GM23338 (cell line): ENCODE measurements at regions not wholly inside any gene's neighbourhood (a gene's known extent, or its start where the extent isn't known, plus 50 kb on each side); places are given as distances from the start of the nearest gene placed in this dataset.

Source experiments
- ATAC-seq: fragments of 200-7000 bp; cut with Tn5 transposase; 3 replicates; pipeline ENCODE4 v1.9.1; 2020
- DNase-seq: peaks from one replicate; pipeline ENCODE4 v3.0.0-alpha.2; 2015; ENCODE audit warnings: low spot score
- H2AFZ ChIP-seq: fragments of 200-600 bp; sonication (generic); 2 replicates; pipeline ENCODE4 v1.8.0; 2016; ENCODE audit warnings: antibody characterized with exemption, mild to moderate bottlenecking, moderate library complexity
- H3F3A ChIP-seq: fragments of 200-600 bp; sonication (generic); replicated peaks from 2 replicates; pipeline ENCODE4 v1.8.0; 2017; ENCODE audit warnings: antibody characterized with exemption, mixed run types, low read depth
- H3K27ac ChIP-seq: fragments of 200-600 bp; sonication (generic); 2 replicates; pipeline ENCODE4 v1.6.1; 2016; ENCODE audit warnings: low read depth
- H3K27me3 ChIP-seq: fragments of 200-600 bp; sonication (generic); 2 replicates; pipeline ENCODE4 v1.8.0; 2016; ENCODE audit warnings: mild to moderate bottlenecking, mixed run types, moderate library complexity; ENCODE audit not compliant: insufficient read depth
- H3K36me3 ChIP-seq: fragments of 200-600 bp; sonication (generic); 2 replicates; pipeline ENCODE4 v1.8.0; 2016; ENCODE audit warnings: mild to moderate bottlenecking; ENCODE audit not compliant: insufficient read depth
- H3K4me1 ChIP-seq: fragments of 200-600 bp; sonication (generic); 2 replicates; pipeline ENCODE4 v1.8.0; 2016; ENCODE audit warnings: mild to moderate bottlenecking, moderate library complexity; ENCODE audit not compliant: insufficient read depth
- H3K4me2 ChIP-seq: fragments of 200-600 bp; sonication (generic); 2 replicates; pipeline ENCODE4 v1.7.1; 2017; ENCODE audit warnings: mixed run types
- H3K4me3 ChIP-seq: fragments of 200-600 bp; sonication (generic); 2 replicates; pipeline ENCODE4 v1.6.1; 2016; ENCODE audit warnings: mixed run types
- H3K79me2 ChIP-seq: fragments of 200-600 bp; sonication (generic); replicated peaks from 2 replicates; pipeline ENCODE4 v1.8.0; 2017; ENCODE audit warnings: mild to moderate bottlenecking; ENCODE audit not compliant: insufficient read depth
- H3K9me2 ChIP-seq: fragments of 200-600 bp; sonication (generic); 2 replicates; pipeline ENCODE4 v1.8.0; 2017; ENCODE audit not compliant: insufficient read depth
- H4K20me1 ChIP-seq: fragments of 200-600 bp; sonication (generic); replicated peaks from 2 replicates; pipeline ENCODE4 v1.8.0; 2017; ENCODE audit warnings: mild to moderate bottlenecking; ENCODE audit not compliant: insufficient read depth
- H3K27ac Mint-ChIP-seq: 2 replicates; pipeline ENCODE4 v1.8.0; 2020; ENCODE audit warnings: inconsistent platforms, mild to moderate bottlenecking, moderate library complexity, mixed read lengths
- H3K27me3 Mint-ChIP-seq: 3 replicates; pipeline ENCODE4 v1.8.0; 2022; ENCODE audit warnings: low read depth, mild to moderate bottlenecking, moderate library complexity, mixed read lengths, inconsistent platforms; ENCODE audit not compliant: insufficient read depth, poor library complexity
- H3K36me3 Mint-ChIP-seq: 3 replicates; pipeline ENCODE4 v1.8.0; 2021; ENCODE audit warnings: low read depth, mild to moderate bottlenecking, inconsistent platforms, moderate library complexity, mixed read lengths
- H3K4me1 Mint-ChIP-seq: 3 replicates; pipeline ENCODE4 v1.8.0; 2020; ENCODE audit warnings: mild to moderate bottlenecking, inconsistent platforms, mixed read lengths
- H3K4me3 Mint-ChIP-seq: 3 replicates; pipeline ENCODE4 v1.8.0; 2021; ENCODE audit warnings: moderate library complexity, mild to moderate bottlenecking, inconsistent platforms, mixed read lengths
- H3K9me3 Mint-ChIP-seq: 3 replicates; pipeline ENCODE4 v1.8.0; 2020; ENCODE audit warnings: moderate library complexity, mild to moderate bottlenecking, inconsistent platforms, mixed read lengths
- CREB1 ChIP-seq: fragments of 250-450 bp; sonication (Bioruptor Pico); IDR thresholded peaks from 2 replicates; pipeline ENCODE4 v1.5.0; 2020; ENCODE audit warnings: low read depth, mild to moderate bottlenecking, moderate library complexity
- ETS1 ChIP-seq: IDR thresholded peaks from 2 replicates; pipeline ENCODE4 v1.6.1; 2016; ENCODE audit warnings: antibody characterized with exemption
- EZH2 ChIP-seq: fragments of 200-600 bp; sonication (generic); IDR thresholded peaks from one replicate; pipeline ENCODE4 v1.8.0; 2017; ENCODE audit warnings: antibody characterized with exemption, mild to moderate bottlenecking, low read depth; ENCODE audit not compliant: unreplicated experiment
- JUNB ChIP-seq: IDR thresholded peaks from one replicate; pipeline ENCODE4 v1.6.1; 2016; ENCODE audit warnings: antibody characterized with exemption; ENCODE audit not compliant: unreplicated experiment
- NANOG ChIP-seq: IDR thresholded peaks from 2 replicates; pipeline ENCODE4 v1.6.1; 2016; ENCODE audit warnings: antibody characterized with exemption, borderline replicate concordance
- POLR2AphosphoS5 ChIP-seq: IDR thresholded peaks from 2 replicates; pipeline ENCODE4 v1.6.1; 2016; ENCODE audit warnings: antibody characterized with exemption, low read depth
- STAT1 ChIP-seq: IDR thresholded peaks from one replicate; pipeline ENCODE4 v1.6.1; 2016; ENCODE audit warnings: antibody characterized with exemption; ENCODE audit not compliant: unreplicated experiment
- ZNF114 ChIP-seq: fragments of 250-450 bp; sonication (Bioruptor Pico); IDR thresholded peaks from 2 replicates; pipeline ENCODE4 v1.5.0; 2020; ENCODE audit warnings: mild to moderate bottlenecking, moderate library complexity
- ZNF331 ChIP-seq: fragments of 250-450 bp; sonication (Bioruptor Pico); IDR thresholded peaks from 2 replicates; pipeline ENCODE4 v1.5.0; 2020; ENCODE audit warnings: low read depth, mild to moderate bottlenecking, moderate library complexity
- TF ChIP-seq, protein P1 (sequence below): fragments of 250-450 bp; sonication (Bioruptor Pico); IDR thresholded peaks from 2 replicates; pipeline ENCODE4 v1.5.0; 2020; ENCODE audit warnings: mild to moderate bottlenecking, moderate library complexity

DNA sequence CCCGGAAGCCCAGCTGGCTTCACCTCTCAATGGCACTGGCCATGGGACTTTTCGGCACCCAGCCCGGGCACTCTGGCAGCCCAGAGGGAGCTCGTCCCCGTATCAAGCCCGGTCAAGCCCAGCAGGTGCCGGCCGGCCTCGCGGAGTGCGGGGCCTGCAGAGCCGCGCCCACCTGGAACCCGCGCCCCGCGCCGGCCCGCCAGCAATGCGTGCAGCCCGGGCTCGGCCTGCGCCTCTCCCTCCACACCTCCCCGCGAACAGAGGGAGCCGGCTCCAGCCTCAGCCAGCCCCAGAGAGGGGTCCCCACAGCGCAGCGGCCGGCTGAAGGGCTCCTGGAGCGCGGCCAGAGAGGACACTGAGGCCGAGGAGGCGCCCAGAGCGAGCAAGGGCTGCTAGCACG, 133.6 kb upstream of the FRG1 start:
- H3K27ac Mint-ChIP-seq = no peak overlapping the region
- peaks cover 89% of the 10 kb centered on the region for H3K9me3 Mint-ChIP-seq
- TF ChIP-seq NANOG = no peak
- TF ChIP-seq POLR2AphosphoS5 = no peak
- no peak for TF ChIP-seq JUNB
- TF ChIP-seq, protein P1, sequence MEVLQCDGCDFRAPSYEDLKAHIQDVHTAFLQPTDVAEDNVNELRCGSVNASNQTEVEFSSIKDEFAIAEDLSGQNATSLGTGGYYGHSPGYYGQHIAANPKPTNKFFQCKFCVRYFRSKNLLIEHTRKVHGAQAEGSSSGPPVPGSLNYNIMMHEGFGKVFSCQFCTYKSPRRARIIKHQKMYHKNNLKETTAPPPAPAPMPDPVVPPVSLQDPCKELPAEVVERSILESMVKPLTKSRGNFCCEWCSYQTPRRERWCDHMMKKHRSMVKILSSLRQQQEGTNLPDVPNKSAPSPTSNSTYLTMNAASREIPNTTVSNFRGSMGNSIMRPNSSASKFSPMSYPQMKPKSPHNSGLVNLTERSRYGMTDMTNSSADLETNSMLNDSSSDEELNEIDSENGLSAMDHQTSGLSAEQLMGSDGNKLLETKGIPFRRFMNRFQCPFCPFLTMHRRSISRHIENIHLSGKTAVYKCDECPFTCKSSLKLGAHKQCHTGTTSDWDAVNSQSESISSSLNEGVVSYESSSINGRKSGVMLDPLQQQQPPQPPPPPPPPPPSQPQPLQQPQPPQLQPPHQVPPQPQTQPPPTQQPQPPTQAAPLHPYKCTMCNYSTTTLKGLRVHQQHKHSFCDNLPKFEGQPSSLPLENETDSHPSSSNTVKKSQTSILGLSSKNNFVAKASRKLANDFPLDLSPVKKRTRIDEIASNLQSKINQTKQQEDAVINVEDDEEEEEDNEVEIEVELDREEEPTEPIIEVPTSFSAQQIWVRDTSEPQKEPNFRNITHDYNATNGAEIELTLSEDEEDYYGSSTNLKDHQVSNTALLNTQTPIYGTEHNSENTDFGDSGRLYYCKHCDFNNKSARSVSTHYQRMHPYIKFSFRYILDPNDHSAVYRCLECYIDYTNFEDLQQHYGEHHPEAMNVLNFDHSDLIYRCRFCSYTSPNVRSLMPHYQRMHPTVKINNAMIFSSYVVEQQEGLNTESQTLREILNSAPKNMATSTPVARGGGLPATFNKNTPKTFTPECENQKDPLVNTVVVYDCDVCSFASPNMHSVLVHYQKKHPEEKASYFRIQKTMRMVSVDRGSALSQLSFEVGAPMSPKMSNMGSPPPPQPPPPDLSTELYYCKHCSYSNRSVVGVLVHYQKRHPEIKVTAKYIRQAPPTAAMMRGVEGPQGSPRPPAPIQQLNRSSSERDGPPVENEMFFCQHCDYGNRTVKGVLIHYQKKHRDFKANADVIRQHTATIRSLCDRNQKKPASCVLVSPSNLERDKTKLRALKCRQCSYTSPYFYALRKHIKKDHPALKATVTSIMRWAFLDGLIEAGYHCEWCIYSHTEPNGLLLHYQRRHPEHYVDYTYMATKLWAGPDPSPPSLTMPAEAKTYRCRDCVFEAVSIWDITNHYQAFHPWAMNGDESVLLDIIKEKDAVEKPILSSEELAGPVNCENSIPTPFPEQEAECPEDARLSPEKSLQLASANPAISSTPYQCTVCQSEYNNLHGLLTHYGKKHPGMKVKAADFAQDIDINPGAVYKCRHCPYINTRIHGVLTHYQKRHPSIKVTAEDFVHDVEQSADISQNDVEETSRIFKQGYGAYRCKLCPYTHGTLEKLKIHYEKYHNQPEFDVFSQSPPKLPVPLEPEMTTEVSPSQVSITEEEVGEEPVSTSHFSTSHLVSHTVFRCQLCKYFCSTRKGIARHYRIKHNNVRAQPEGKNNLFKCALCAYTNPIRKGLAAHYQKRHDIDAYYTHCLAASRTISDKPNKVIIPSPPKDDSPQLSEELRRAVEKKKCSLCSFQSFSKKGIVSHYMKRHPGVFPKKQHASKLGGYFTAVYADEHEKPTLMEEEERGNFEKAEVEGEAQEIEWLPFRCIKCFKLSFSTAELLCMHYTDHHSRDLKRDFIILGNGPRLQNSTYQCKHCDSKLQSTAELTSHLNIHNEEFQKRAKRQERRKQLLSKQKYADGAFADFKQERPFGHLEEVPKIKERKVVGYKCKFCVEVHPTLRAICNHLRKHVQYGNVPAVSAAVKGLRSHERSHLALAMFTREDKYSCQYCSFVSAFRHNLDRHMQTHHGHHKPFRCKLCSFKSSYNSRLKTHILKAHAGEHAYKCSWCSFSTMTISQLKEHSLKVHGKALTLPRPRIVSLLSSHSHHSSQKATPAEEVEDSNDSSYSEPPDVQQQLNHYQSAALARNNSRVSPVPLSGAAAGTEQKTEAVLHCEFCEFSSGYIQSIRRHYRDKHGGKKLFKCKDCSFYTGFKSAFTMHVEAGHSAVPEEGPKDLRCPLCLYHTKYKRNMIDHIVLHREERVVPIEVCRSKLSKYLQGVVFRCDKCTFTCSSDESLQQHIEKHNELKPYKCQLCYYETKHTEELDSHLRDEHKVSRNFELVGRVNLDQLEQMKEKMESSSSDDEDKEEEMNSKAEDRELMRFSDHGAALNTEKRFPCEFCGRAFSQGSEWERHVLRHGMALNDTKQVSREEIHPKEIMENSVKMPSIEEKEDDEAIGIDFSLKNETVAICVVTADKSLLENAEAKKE = no peak
- no peak for TF ChIP-seq ETS1
- TF ChIP-seq ZNF114 (CRISPR knock-in tag) = no peak
- no peak for TF ChIP-seq STAT1
- no peak for TF ChIP-seq CREB1
- TF ChIP-seq ZNF331 (CRISPR knock-in tag) = no peak
- TF ChIP-seq EZH2 = no peak

More for the DNA sequence above, 133.6 kb upstream of the FRG1 start:
- no peak overlapping the region for H2AFZ ChIP-seq
- no peaks in the 10 kb centered on the region for H3K4me1 ChIP-seq
- Mint-ChIP-seq H3K4me3 (no peak overlapping the region), H3K36me3 (peaks cover 26% of the 10 kb centered on the region), H3K27me3 (no peaks in the 10 kb centered on the region), H3K4me1 (no peaks in the 10 kb centered on the region; the same call in 2 of the 3 replicates)
- H3K36me3 ChIP-seq = no peaks in the 10 kb centered on the region
- no peaks in the 10 kb centered on the region for H4K20me1 ChIP-seq
- ATAC-seq (no peak), DNase-seq (no peak)
- no peaks in the 10 kb centered on the region for H3K27me3 ChIP-seq
- no peak overlapping the region for H3K4me2 ChIP-seq
- H3K4me3 ChIP-seq = no peak overlapping the region
- H3K27ac ChIP-seq = no peak overlapping the region
- H3K9me2 ChIP-seq = no peaks in the 10 kb centered on the region
- no peaks in the 10 kb centered on the region for H3K79me2 ChIP-seq
- no peaks in the 10 kb centered on the region for H3F3A ChIP-seq
